ENCODE measurements at regions not wholly inside any gene's neighbourhood (a gene's known extent, or its start where the extent isn't known, plus 50 kb on each side); places are given as distances from the start of the nearest gene placed in this dataset.

- no peak for DNase-seq
Observed at GRCh38 chr2:104766683-104767082, 87.2 kb upstream of the POU3F3 start.

DNA sequence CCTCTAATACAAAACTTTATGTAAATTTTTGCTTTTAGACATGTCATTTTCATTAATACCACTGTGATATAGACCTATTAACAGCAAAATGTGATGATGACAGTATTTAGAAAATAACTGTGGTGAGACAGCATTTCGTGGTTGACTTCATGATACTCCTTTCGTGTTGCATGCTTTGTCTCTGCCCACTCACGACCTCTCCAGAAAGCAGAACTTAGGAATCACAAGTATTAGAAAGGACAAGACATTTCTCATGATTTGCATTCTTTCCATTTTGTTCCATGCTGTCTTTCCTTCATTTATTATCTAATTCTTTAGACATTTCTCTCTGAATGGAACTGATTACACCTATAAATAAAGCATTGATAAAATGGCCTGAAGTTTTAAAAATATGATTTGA, 85.2 kb upstream of the POU3F3 start:
- no peak for DNase-seq
- no peaks in the 10 kb centered on the region for H3K4me1 ChIP-seq
- no peaks in the 10 kb centered on the region for H3K36me3 ChIP-seq
- no peaks in the 10 kb centered on the region for H3K9me3 ChIP-seq
- no peak overlapping the region for H3K27ac ChIP-seq
- no peak overlapping the region for H3K4me3 ChIP-seq
- no peaks in the 10 kb centered on the region for H3K27me3 ChIP-seq
- TF ChIP-seq, protein P1, sequence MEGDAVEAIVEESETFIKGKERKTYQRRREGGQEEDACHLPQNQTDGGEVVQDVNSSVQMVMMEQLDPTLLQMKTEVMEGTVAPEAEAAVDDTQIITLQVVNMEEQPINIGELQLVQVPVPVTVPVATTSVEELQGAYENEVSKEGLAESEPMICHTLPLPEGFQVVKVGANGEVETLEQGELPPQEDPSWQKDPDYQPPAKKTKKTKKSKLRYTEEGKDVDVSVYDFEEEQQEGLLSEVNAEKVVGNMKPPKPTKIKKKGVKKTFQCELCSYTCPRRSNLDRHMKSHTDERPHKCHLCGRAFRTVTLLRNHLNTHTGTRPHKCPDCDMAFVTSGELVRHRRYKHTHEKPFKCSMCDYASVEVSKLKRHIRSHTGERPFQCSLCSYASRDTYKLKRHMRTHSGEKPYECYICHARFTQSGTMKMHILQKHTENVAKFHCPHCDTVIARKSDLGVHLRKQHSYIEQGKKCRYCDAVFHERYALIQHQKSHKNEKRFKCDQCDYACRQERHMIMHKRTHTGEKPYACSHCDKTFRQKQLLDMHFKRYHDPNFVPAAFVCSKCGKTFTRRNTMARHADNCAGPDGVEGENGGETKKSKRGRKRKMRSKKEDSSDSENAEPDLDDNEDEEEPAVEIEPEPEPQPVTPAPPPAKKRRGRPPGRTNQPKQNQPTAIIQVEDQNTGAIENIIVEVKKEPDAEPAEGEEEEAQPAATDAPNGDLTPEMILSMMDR (IDR thresholded peaks at IDR 0.05) = no peak
- TF ChIP-seq POLR2A (IDR thresholded peaks at IDR 0.05) = no peak

More at GRCh38 chr2:104766683-104767082, 87.2 kb upstream of the POU3F3 start:
- Histone ChIP-seq H3K4me3 (no peak overlapping the region), H3K4me1 (no peaks in the 10 kb centered on the region), H3K36me3 (no peaks in the 10 kb centered on the region), H3K9me3 (no peaks in the 10 kb centered on the region), H3K27me3 (no peaks in the 10 kb centered on the region), H3K27ac (no peak overlapping the region)
- TF ChIP-seq POLR2A (IDR thresholded peaks at IDR 0.05) = no peak
- TF ChIP-seq, protein P1 (IDR thresholded peaks at IDR 0.05) = no peak

GRCh38 chr2:104769096-104769495, 84.8 kb upstream of the POU3F3 start:
- DNase-seq = no peak
- Histone ChIP-seq H3K4me3 (no peak overlapping the region), H3K4me1 (no peaks in the 10 kb centered on the region), H3K27ac (no peak overlapping the region), H3K36me3 (no peaks in the 10 kb centered on the region), H3K27me3 (no peaks in the 10 kb centered on the region), H3K9me3 (no peaks in the 10 kb centered on the region)
- TF ChIP-seq, protein P1 (IDR thresholded peaks at IDR 0.05) = no peak
- no peak for TF ChIP-seq POLR2A (IDR thresholded peaks at IDR 0.05)

- H3K4me3 ChIP-seq = no peak overlapping the region
- H3K4me1 ChIP-seq = no peaks in the 10 kb centered on the region
- no peak for TF ChIP-seq POLR2A (IDR thresholded peaks at IDR 0.05)
- TF ChIP-seq, protein P1 (IDR thresholded peaks at IDR 0.05) = no peak
- H3K36me3 ChIP-seq = no peaks in the 10 kb centered on the region
- no peaks in the 10 kb centered on the region for H3K9me3 ChIP-seq
- no peak for DNase-seq
- H3K27ac ChIP-seq = no peak overlapping the region
- no peaks in the 10 kb centered on the region for H3K27me3 ChIP-seq
Observed at GRCh38 chr2:104772996-104773395, 80.9 kb upstream of the POU3F3 start.

DNA sequence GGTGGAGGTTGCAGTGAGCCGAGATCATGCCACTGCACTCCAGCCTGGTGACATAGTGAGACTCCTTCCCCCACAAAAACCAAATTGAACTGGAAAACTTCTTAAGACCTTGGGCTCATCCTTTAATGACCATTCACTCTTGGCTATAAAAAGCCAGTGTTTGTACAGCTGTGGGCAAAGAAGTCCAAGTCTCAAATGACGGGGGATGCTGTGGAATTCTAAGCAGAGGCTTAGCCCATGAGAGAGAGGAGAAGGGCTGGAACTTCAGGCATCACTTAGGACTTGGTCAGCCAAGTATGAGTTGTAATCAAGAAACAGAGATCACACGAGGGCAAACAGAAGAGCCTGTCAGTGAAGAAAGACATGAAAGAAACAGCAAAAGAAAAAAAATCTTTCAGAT, 79.3 kb upstream of the POU3F3 start:
- Histone ChIP-seq H3K36me3 (no peaks in the 10 kb centered on the region), H3K4me3 (no peak overlapping the region), H3K4me1 (no peaks in the 10 kb centered on the region), H3K27ac (no peak overlapping the region), H3K27me3 (no peaks in the 10 kb centered on the region), H3K9me3 (no peaks in the 10 kb centered on the region)
- TF ChIP-seq POLR2A (IDR thresholded peaks at IDR 0.05) = no peak
- TF ChIP-seq, protein P1 (IDR thresholded peaks at IDR 0.05) = no peak
- no peak for DNase-seq

- DNase-seq = no peak
- no peak overlapping the region for H3K27ac ChIP-seq
- H3K27me3 ChIP-seq = no peaks in the 10 kb centered on the region
- no peaks in the 10 kb centered on the region for H3K36me3 ChIP-seq
- H3K4me3 ChIP-seq = no peak overlapping the region
- H3K4me1 ChIP-seq = no peaks in the 10 kb centered on the region
- TF ChIP-seq, protein P1 (IDR thresholded peaks at IDR 0.05) = no peak
- no peak for TF ChIP-seq POLR2A (IDR thresholded peaks at IDR 0.05)
- H3K9me3 ChIP-seq = no peaks in the 10 kb centered on the region
Observed at GRCh38 chr2:104777721-104778120, 76.2 kb upstream of the POU3F3 start.

Data from Peyer's patch (tissue), 4 donors.